ENCODE measurements at regions not wholly inside any gene's neighbourhood (a gene's known extent, or its start where the extent isn't known, plus 50 kb on each side); places are given as distances from the start of the nearest gene placed in this dataset.

DNA sequence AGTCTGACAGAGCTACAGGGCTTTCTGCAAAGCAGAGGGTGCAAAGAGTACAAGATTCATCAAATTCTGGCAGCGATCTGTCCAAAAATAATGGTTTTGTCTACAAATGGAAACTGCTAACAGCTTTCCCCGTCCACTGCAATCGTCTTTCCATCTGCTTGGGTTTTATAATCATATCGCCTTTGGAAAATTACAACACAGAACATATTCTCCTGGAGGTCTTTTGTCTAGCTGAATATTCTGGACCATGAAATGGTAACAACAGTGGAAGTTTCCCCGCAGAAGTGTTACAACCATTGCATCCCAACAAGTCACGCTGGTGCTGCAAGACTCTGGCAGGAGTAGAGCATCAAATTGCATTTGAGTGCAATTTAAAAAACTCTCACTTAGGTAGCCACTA, 101.2 kb upstream of the BOD1L1 start:
- TF ChIP-seq, protein P1, sequence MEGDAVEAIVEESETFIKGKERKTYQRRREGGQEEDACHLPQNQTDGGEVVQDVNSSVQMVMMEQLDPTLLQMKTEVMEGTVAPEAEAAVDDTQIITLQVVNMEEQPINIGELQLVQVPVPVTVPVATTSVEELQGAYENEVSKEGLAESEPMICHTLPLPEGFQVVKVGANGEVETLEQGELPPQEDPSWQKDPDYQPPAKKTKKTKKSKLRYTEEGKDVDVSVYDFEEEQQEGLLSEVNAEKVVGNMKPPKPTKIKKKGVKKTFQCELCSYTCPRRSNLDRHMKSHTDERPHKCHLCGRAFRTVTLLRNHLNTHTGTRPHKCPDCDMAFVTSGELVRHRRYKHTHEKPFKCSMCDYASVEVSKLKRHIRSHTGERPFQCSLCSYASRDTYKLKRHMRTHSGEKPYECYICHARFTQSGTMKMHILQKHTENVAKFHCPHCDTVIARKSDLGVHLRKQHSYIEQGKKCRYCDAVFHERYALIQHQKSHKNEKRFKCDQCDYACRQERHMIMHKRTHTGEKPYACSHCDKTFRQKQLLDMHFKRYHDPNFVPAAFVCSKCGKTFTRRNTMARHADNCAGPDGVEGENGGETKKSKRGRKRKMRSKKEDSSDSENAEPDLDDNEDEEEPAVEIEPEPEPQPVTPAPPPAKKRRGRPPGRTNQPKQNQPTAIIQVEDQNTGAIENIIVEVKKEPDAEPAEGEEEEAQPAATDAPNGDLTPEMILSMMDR (IDR thresholded peaks at IDR 0.05): no peak
- no peak for TF ChIP-seq POLR2A (IDR thresholded peaks at IDR 0.05)
- TF ChIP-seq POLR2AphosphoS5 (IDR thresholded peaks at IDR 0.05): no peak
